ENCODE measurements at regions not wholly inside any gene's neighbourhood (a gene's known extent, or its start where the extent isn't known, plus 50 kb on each side); places are given as distances from the start of the nearest gene placed in this dataset.

GRCh38 chr21:31409831-31410487 is 65.9 kb upstream of the TIAM1 start:
- TF ChIP-seq PKNOX1 (IDR thresholded peaks at IDR 0.05) = no peak
- no peak for TF ChIP-seq LEF1 (IDR thresholded peaks at IDR 0.05; ENCODE audit: borderline replicate concordance)
- no peak for TF ChIP-seq NFRKB (IDR thresholded peaks at IDR 0.05)
- no peak for TF ChIP-seq ZNF384 (IDR thresholded peaks at IDR 0.05)
- TF ChIP-seq FOXM1 (IDR thresholded peaks at IDR 0.05; ENCODE audit: borderline replicate concordance) = no peak
- TF ChIP-seq ARNT (IDR thresholded peaks at IDR 0.05) = no peak
- no peak for TF ChIP-seq HDGF (IDR thresholded peaks at IDR 0.05; ENCODE audit: borderline replicate concordance)

Data from HEK293T (cell line).